SK-N-SH (cell line): ENCODE measurements at regions not wholly inside any gene's neighbourhood (a gene's known extent, or its start where the extent isn't known, plus 50 kb on each side); places are given as distances from the start of the nearest gene placed in this dataset.

Source experiments
- CTCF ChIA-PET: fragments of 300-600, 350-600 bp; formaldehyde crosslinking; extraction: SDS; loops from one replicate; lab custom pipeline; 2021; lab: Yijun Ruan, JAX
- POLR2A ChIA-PET: fragments of 350-600 bp; sonication (Branson Sonifier 250); formaldehyde crosslinking; extraction: SDS; loops from one replicate; lab custom pipeline; 2020; ENCODE audit warnings: antibody characterized with exemption, inconsistent platforms; lab: Yijun Ruan, JAX
- DNase-seq: peaks from one replicate; pipeline ENCODE4 v3.0.0; 2012
- H2AFZ ChIP-seq: fragments of 200-600 bp; sonication (generic); 2 replicates; pipeline ENCODE4 v1.8.1; 2016; ENCODE audit warnings: antibody characterized with exemption, mild to moderate bottlenecking, low read depth
- H3F3A ChIP-seq: fragments of 200-600 bp; sonication (generic); replicated peaks from 2 replicates; pipeline ENCODE3; 2016; ENCODE audit warnings: antibody characterized with exemption, mild to moderate bottlenecking; ENCODE audit not compliant: insufficient read depth
- H3K27ac ChIP-seq, 2 experiments: fragments of 200-500 bp in 1 of 2; fragments of 200-600 bp in 1 of 2; sonication (Bioruptor generic) in 1 of 2; sonication (generic), shearing (Covaris generic) in 1 of 2; 2 replicates each; pipeline versions ENCODE4 v1.5.1 to v1.6.1; 2014 to 2016; ENCODE audit warnings: low read depth in 2 of 2, inconsistent platforms in 1 of 2, low read length in 1 of 2, mild to moderate bottlenecking in 1 of 2, mixed read lengths in 1 of 2
- H3K27me3 ChIP-seq: fragments of 200-600 bp; sonication (generic), shearing (Covaris generic); 2 replicates; pipeline ENCODE4 v1.6.1; 2016; ENCODE audit warnings: mixed run types; ENCODE audit not compliant: insufficient read depth
- H3K36me3 ChIP-seq, 2 experiments: fragments of 200-500 bp in 1 of 2; fragments of 200-600 bp in 1 of 2; sonication (Bioruptor generic) in 1 of 2; sonication (generic) in 1 of 2; replicated peaks in 1 of 2; 2 replicates each; pipeline versions ENCODE3 to v1.5.1; 2014 to 2016; ENCODE audit warnings: low read length in 1 of 2, mild to moderate bottlenecking in 1 of 2; ENCODE audit not compliant: insufficient read depth in 2 of 2, control insufficient read depth in 1 of 2
- H3K4me1 ChIP-seq, 2 experiments: fragments of 200-500 bp in 1 of 2; fragments of 200-600 bp in 1 of 2; sonication (Bioruptor generic) in 1 of 2; sonication (generic), shearing (Covaris generic) in 1 of 2; 2 replicates each; pipeline versions ENCODE4 v1.5.1 to v1.6.1; 2014 to 2016; ENCODE audit warnings: low read depth in 1 of 2, low read length in 1 of 2, mixed run types in 1 of 2; ENCODE audit not compliant: insufficient read depth in 2 of 2, control insufficient read depth in 1 of 2
- H3K4me2 ChIP-seq: fragments of 200-600 bp; sonication (generic), shearing (Covaris generic); 2 replicates; pipeline ENCODE4 v1.6.1; 2017; ENCODE audit warnings: mixed run types
- H3K4me3 ChIP-seq, 2 experiments: fragments of 200-500 bp in 1 of 2; fragments of 200-600 bp in 1 of 2; sonication (Bioruptor generic) in 1 of 2; sonication (generic), shearing (Covaris generic) in 1 of 2; 2 replicates each; pipeline versions ENCODE4 v1.5.1 to v1.8.1; 2014 to 2016; ENCODE audit warnings: low read depth in 2 of 2, inconsistent platforms in 1 of 2, low read length in 1 of 2, mild to moderate bottlenecking in 1 of 2, mixed read lengths in 1 of 2, moderate library complexity in 1 of 2
- H3K79me2 ChIP-seq: fragments of 200-600 bp; sonication (generic); 2 replicates; pipeline ENCODE4 v1.8.1; 2017; ENCODE audit warnings: mild to moderate bottlenecking; ENCODE audit not compliant: insufficient read depth
- H3K9ac ChIP-seq: fragments of 200-600 bp; sonication (generic); 2 replicates; pipeline ENCODE4 v1.6.1; 2017; ENCODE audit warnings: mixed run types
- H3K9me2 ChIP-seq: fragments of 200-600 bp; sonication (generic); 2 replicates; pipeline ENCODE4 v1.6.1; 2017; ENCODE audit warnings: mixed run types
- H3K9me3 ChIP-seq: fragments of 200-600 bp; sonication (generic); 2 replicates; pipeline ENCODE4 v1.6.1; 2017; ENCODE audit warnings: mixed run types, mild to moderate bottlenecking, moderate library complexity
- H4K20me1 ChIP-seq: fragments of 200-600 bp; sonication (generic); 2 replicates; pipeline ENCODE4 v1.6.1; 2017; ENCODE audit warnings: mild to moderate bottlenecking, mixed run types; ENCODE audit not compliant: insufficient read depth
- ELF1 ChIP-seq: IDR thresholded peaks from 2 replicates; pipeline ENCODE4 v1.4.0; 2012
- EP300 ChIP-seq, 2 experiments: IDR thresholded peaks; 2 replicates each; pipeline versions ENCODE4 v1.4.0 to v1.6.1; 2012; ENCODE audit warnings: borderline replicate concordance in 1 of 2, low read depth in 1 of 2, low read length in 1 of 2
- FOSL2 ChIP-seq: IDR thresholded peaks from 2 replicates; pipeline ENCODE4 v1.4.0; 2012; ENCODE audit warnings: low read depth, mild to moderate bottlenecking, moderate library complexity, borderline replicate concordance
- FOXJ3 ChIP-seq: sonication (generic); formaldehyde crosslinking; IDR thresholded peaks from 2 replicates; pipeline ENCODE4 v1.5.1; 2020; ENCODE audit warnings: mild to moderate bottlenecking, missing genetic modification reagents
- FOXM1 ChIP-seq: IDR thresholded peaks from 2 replicates; pipeline ENCODE4 v1.4.0; 2012; ENCODE audit warnings: low read depth, mild to moderate bottlenecking
- MEF2A ChIP-seq: IDR thresholded peaks from 2 replicates; pipeline ENCODE4 v1.4.0; 2012; ENCODE audit warnings: low read depth, borderline replicate concordance
- MXI1 ChIP-seq: IDR thresholded peaks from 2 replicates; pipeline ENCODE4 v1.6.1; 2012; ENCODE audit warnings: mild to moderate bottlenecking, low read depth, low read length, improper control_type of control experiment
- NFIC ChIP-seq: IDR thresholded peaks from 2 replicates; pipeline ENCODE4 v1.4.0; 2012; ENCODE audit warnings: borderline replicate concordance
- RAD21 ChIP-seq: IDR thresholded peaks from 2 replicates; pipeline ENCODE4 v1.6.1; 2012; ENCODE audit warnings: mild to moderate bottlenecking, low read length
- REST ChIP-seq: IDR thresholded peaks from 2 replicates; pipeline ENCODE4 v1.6.1; 2012; ENCODE audit warnings: mild to moderate bottlenecking, low read depth, low read length, moderate library complexity
- RFX5 ChIP-seq: IDR thresholded peaks from 2 replicates; pipeline ENCODE4 v1.6.1; 2012; ENCODE audit warnings: mild to moderate bottlenecking, improper control_type of control experiment, low read length
- SIN3A ChIP-seq: IDR thresholded peaks from 2 replicates; pipeline ENCODE4 v1.6.1; 2012; ENCODE audit warnings: low read depth, mild to moderate bottlenecking, low read length, moderate library complexity, borderline replicate concordance
- TCF12 ChIP-seq: IDR thresholded peaks from 2 replicates; pipeline ENCODE4 v1.4.0; 2012
- YY1 ChIP-seq: IDR thresholded peaks from 2 replicates; pipeline ENCODE4 v1.4.0; 2012; ENCODE audit warnings: low read depth, mild to moderate bottlenecking
- ZBTB33 ChIP-seq: IDR thresholded peaks from 2 replicates; pipeline ENCODE4 v1.4.0; 2012; ENCODE audit warnings: low read depth, borderline replicate concordance
- WGBS: methylation state at CpG from one replicate; pipeline ENCODE4 v1.1.6; 2017; ENCODE audit warnings: low lambda C conversion rate; 5-methylcytosine and 5-hydroxymethylcytosine counted together
- TF ChIP-seq, protein P1 (sequence below): fragments of 150-350 bp; IDR thresholded peaks from 2 replicates; pipeline ENCODE4 v1.6.1; 2016; ENCODE audit warnings: mild to moderate bottlenecking, low read depth, low read length
- TF ChIP-seq, protein P2 (sequence below): IDR thresholded peaks from 2 replicates; pipeline ENCODE4; 2012
- TF ChIP-seq, protein P3 (sequence below): fragments of 150-350 bp; IDR thresholded peaks from 2 replicates; pipeline ENCODE4 v1.6.1; 2017; ENCODE audit warnings: antibody characterized with exemption, low read length, low read depth, borderline replicate concordance

- POLR2A ChIA-PET: no interaction called here
Observed at GRCh38 chr7:66528652-66529051, 100.0 kb upstream of the KCTD7 start.

DNA sequence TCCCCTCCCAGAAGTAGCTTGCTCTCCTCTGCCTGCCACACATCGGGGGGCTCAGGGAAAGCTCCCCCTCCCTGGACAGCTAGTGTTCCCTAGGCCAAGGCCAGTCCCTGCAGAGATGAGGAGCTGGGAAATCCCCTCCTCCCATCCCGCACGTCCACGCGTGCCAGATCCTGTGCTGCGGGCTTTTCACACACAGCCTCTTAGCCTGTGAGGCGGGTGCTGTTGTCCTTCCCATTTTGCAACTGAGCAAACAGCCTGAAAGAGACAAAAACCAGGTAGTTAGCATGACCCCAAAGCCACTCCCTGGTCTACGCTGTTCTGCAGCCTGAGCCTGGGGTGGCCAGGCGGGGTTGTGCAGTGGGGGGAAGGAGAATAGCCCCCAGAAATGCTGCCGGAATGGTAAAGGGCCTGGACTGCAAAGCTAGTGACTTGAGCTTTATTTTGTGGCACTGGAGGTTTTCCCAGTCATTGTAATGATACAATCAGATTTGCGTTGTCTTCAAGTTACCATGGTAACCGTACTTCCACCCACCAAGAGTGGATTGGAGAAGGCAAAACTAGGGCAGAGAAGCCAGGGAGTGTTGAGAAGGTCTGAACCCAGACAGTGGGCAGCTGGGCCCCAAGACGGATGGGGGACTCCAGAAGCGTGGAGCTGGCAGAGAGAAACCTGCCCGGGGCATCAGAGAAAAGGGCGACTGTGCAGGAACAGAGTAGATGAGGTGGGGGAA, 98.6 kb upstream of the KCTD7 start:
- POLR2A ChIA-PET: interaction anchor here (0.7 kb wide), 1 partner anchor 15 kb away, joined by 3 read pairs; no protein-coding TSS in a partner anchor
- TF ChIP-seq ELF1 (no peak), EP300 (IDR thresholded peaks at IDR 0.05; ENCODE audit: borderline replicate concordance in 1 of 2, low read depth in 1 of 2, low read length in 1 of 2) (no peak), NFIC (no peak), FOSL2 (no peak), SIN3A (no peak), FOXJ3 (no peak), ZBTB33 (no peak), RAD21 (no peak), MEF2A (no peak), RFX5 (no peak), REST (no peak), YY1 (no peak), FOXM1 (no peak), TCF12 (no peak)
- TF ChIP-seq, protein P1, sequence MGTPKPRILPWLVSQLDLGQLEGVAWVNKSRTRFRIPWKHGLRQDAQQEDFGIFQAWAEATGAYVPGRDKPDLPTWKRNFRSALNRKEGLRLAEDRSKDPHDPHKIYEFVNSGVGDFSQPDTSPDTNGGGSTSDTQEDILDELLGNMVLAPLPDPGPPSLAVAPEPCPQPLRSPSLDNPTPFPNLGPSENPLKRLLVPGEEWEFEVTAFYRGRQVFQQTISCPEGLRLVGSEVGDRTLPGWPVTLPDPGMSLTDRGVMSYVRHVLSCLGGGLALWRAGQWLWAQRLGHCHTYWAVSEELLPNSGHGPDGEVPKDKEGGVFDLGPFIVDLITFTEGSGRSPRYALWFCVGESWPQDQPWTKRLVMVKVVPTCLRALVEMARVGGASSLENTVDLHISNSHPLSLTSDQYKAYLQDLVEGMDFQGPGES: no peak
- TF ChIP-seq, protein P2, sequence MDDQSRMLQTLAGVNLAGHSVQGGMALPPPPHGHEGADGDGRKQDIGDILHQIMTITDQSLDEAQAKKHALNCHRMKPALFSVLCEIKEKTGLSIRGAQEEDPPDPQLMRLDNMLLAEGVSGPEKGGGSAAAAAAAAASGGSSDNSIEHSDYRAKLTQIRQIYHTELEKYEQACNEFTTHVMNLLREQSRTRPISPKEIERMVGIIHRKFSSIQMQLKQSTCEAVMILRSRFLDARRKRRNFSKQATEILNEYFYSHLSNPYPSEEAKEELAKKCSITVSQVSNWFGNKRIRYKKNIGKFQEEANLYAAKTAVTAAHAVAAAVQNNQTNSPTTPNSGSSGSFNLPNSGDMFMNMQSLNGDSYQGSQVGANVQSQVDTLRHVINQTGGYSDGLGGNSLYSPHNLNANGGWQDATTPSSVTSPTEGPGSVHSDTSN: no peak
- TF ChIP-seq, protein P3, sequence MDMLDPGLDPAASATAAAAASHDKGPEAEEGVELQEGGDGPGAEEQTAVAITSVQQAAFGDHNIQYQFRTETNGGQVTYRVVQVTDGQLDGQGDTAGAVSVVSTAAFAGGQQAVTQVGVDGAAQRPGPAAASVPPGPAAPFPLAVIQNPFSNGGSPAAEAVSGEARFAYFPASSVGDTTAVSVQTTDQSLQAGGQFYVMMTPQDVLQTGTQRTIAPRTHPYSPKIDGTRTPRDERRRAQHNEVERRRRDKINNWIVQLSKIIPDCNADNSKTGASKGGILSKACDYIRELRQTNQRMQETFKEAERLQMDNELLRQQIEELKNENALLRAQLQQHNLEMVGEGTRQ: no peak

More at GRCh38 chr7:66528652-66529051, 100.0 kb upstream of the KCTD7 start:
- CTCF ChIA-PET: interaction anchor here (1.0 kb wide), 1 partner anchor 512 kb away, joined by 3 read pairs; no protein-coding TSS in a partner anchor
- Histone ChIP-seq H3K79me2 (no peaks in the 10 kb centered on the region), H4K20me1 (no peaks in the 10 kb centered on the region), H3K4me3 (no peak overlapping the region), H3K27ac (no peak overlapping the region), H3K36me3 (peaks cover 0 to 3% of the 10 kb centered on the region in 2 experiments), H3K27me3 (no peaks in the 10 kb centered on the region), H3K4me2 (no peak overlapping the region), H3K9me2 (no peaks in the 10 kb centered on the region), H3K9me3 (no peaks in the 10 kb centered on the region), H3K9ac (no peak overlapping the region), H2AFZ (no peak overlapping the region), H3F3A (peaks cover 6% of the 10 kb centered on the region), H3K4me1 (peaks cover 0 to 3% of the 10 kb centered on the region in 2 experiments; a peak in 1 of 4 replicates)
- no peak for DNase-seq
- no peak for TF ChIP-seq FOXJ3
- TF ChIP-seq MXI1: no peak
- 99% methylated on average over 3 of the region's 3 CpGs for WGBS

More for the DNA sequence above, 98.6 kb upstream of the KCTD7 start:
- H2AFZ ChIP-seq: no peak overlapping the region
- H3K9me3 ChIP-seq: no peaks in the 10 kb centered on the region
- H3K27me3 ChIP-seq: no peaks in the 10 kb centered on the region
- CTCF ChIA-PET: interaction anchor here (0.6 kb wide), 1 partner anchor 39 kb away, joined by 3 read pairs; no protein-coding TSS in a partner anchor
- peaks cover 0 to 3% of the 10 kb centered on the region in 2 experiments for H3K36me3 ChIP-seq
- H3F3A ChIP-seq: peaks cover 6% of the 10 kb centered on the region
- peak; percentile 72 for DNase-seq
- no peak overlapping the region for H3K9ac ChIP-seq
- H3K9me2 ChIP-seq: no peaks in the 10 kb centered on the region
- peaks cover 0 to 3% of the 10 kb centered on the region in 2 experiments; a peak in 1 of 4 replicates for H3K4me1 ChIP-seq
- no peaks in the 10 kb centered on the region; the same call in 1 of the 2 replicates for H3K79me2 ChIP-seq
- H3K4me3 ChIP-seq: no peak overlapping the region
- H3K27ac ChIP-seq: no peak overlapping the region
- no peaks in the 10 kb centered on the region for H4K20me1 ChIP-seq
- H3K4me2 ChIP-seq: no peak overlapping the region
- WGBS: 86% methylated on average over 16 of the region's 16 CpGs
